Right cardiac atrium (tissue), 5 donors: ENCODE measurements at regions not wholly inside any gene's neighbourhood (a gene's known extent, or its start where the extent isn't known, plus 50 kb on each side); places are given as distances from the start of the nearest gene placed in this dataset.
A peak's percentile ranks its signal among the peaks of the same experiment; 100 is the strongest.

Source experiments
- ATAC-seq, 2 donors: fragments of 200-7000 bp; cut with Tn5 transposase; one replicate each; pipeline versions ENCODE4 v1.8.0 to v1.9.1; 2020; ENCODE audit warnings: moderate library complexity in 2 of 2, mild to moderate bottlenecking in 1 of 2
- DNase-seq, 3 donors: peaks; one replicate each; pipeline ENCODE4 v3.0.0-alpha.2; 2020
- H3K27ac ChIP-seq: one replicate; pipeline ENCODE4 v1.5.1; 2013; ENCODE audit warnings: mild to moderate bottlenecking, low read length, control low read depth, moderate library complexity
- H3K27me3 ChIP-seq: one replicate; pipeline ENCODE4 v1.6.1; 2013; ENCODE audit not compliant: control insufficient read depth, insufficient read depth
- H3K4me1 ChIP-seq: one replicate; pipeline ENCODE4 v1.6.1; 2013; ENCODE audit warnings: low read length; ENCODE audit not compliant: control insufficient read depth, insufficient read depth
- H3K4me3 ChIP-seq: one replicate; pipeline ENCODE4 v1.5.1; 2013; ENCODE audit warnings: low read length, control low read depth
- H3K9me3 ChIP-seq: one replicate; pipeline ENCODE4 v1.6.1; 2013; ENCODE audit warnings: low read length; ENCODE audit not compliant: control insufficient read depth
- WGBS: extraction: QIAGEN DNeasy Blood & Tissue Kit; methylation state at CpG from one replicate; pipeline ENCODE4 v1.1.7; 2013; 5-methylcytosine and 5-hydroxymethylcytosine counted together
- intact Hi-C, 4 donors: fragments of 100-400 bp; cut with DNase I; formaldehyde crosslinking; loops; one replicate each; pipeline versions ENCODE4 v1.11.0 to v1.14.0; 2022 to 2023
- donor health status: healthy with polysubstance abuse.
- donor health status: DM: no; HTN: yes; CAD: no.
- donor health status: DM: no; HTN: no; CAD: no.
- donor health status: DM: no; HTN: yes; CAD: no; lungs with severe emphysema.
- donor health status: DM: yes; HTN: yes; CAD: no.

DNA sequence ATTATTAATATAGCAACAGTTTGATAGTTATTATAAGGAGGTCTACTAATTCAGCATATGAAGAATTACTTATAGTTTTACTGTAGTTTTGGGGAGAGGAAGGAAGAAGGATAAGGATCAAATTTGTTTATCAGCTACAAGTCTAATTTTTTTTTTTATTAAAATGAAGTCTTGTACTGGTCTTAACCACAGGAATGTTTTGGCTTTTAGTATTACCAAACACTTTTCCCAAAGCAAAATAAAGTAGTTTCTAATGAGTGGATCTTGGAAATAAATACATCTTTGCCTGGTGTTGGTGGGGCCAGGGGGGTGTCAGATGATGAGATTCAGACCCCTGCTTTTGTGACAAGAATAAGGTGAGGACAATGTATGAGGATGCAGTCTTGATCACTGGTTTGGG, 57.2 kb upstream of the ZDHHC17 start:
- no peaks in the 10 kb centered on the region for H3K9me3 ChIP-seq
- H3K27ac ChIP-seq, result no peak overlapping the region
- no peaks in the 10 kb centered on the region for H3K4me1 ChIP-seq
- no peaks in the 10 kb centered on the region for H3K27me3 ChIP-seq
- intact Hi-C loops, result no loop called here
- no peak for ATAC-seq
- no peak overlapping the region for H3K4me3 ChIP-seq
- DNase-seq, result no peak

DNA sequence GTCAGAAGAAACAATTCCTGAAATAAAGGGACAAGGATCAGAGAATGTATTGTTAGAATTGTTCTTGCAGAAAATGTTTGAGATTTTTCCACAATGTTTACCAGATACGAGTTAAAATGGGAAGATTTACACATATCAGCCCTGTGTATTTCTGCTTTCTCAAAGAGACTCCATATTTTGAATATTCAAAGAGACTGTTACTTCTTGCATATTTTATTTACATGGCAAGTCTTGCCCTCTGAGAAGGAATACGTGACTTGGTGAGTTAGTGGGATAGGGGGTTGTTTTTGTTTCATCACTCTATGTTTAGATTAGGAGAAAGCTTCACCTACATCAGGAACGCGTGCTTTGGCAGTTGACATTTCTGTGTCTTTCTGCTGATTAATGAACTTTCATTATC, 56.1 kb upstream of the ZDHHC17 start:
- no peak overlapping the region for H3K4me3 ChIP-seq
- intact Hi-C loops, result no loop called here
- H3K4me1 ChIP-seq, result no peaks in the 10 kb centered on the region
- no peaks in the 10 kb centered on the region for H3K27me3 ChIP-seq
- ATAC-seq, result no peak
- H3K27ac ChIP-seq, result no peak overlapping the region
- no peaks in the 10 kb centered on the region for H3K9me3 ChIP-seq
- 84% methylated on average over 4 of the region's 4 CpGs for WGBS
- DNase-seq, result no peak

DNA sequence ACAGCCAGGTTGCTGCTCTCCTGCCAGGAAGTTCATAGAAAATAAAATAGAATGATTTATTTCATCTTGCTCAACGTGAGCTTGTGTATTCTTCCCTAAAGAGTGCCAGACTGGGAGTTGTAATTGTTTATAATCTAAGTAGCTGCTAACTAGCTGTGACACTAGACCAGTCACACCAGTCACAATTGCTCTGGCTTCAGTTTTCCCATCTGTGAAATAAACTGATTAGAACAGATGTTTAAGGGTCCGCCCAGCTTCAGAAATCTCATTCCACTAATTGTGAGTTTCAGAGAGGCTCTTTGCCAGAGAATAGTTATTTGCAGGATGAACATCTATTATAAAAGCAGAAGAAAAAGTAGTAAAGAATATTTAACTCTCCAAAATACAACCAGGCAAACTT, 55.6 kb upstream of the ZDHHC17 start:
- Histone ChIP-seq H3K27me3 (no peaks in the 10 kb centered on the region), H3K9me3 (no peaks in the 10 kb centered on the region), H3K27ac (no peak overlapping the region), H3K4me3 (no peak overlapping the region), H3K4me1 (no peaks in the 10 kb centered on the region)
- ATAC-seq (no peak), DNase-seq (no peak)
- WGBS, result 64% methylated on average over 2 of the region's 2 CpGs
- intact Hi-C loops, result no loop called here

DNA sequence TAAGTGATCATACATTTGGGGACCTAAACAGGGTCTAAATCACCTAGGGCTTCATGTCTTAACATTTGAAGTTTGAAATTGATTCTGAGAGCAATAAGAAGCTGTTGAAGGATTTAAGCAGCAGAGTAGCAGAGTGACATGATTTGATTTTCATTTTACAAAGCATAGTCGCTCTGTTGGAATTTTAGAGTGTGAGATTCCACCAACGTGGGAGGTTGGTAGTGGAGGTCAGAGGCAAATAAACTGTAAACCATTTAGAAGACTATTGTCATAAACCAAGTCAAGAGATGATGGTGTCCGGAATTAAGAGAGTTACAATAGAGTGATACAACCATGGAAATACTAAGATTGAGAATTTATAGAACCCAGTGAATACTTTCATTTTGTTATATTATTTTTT, 52.7 kb upstream of the ZDHHC17 start:
- intact Hi-C loops, result no loop called here
- WGBS, result 71% methylated on average over 3 of the region's 3 CpGs
- ATAC-seq, result no peak
- H3K27me3 ChIP-seq, result no peaks in the 10 kb centered on the region
- H3K4me1 ChIP-seq, result no peaks in the 10 kb centered on the region
- no peak overlapping the region for H3K27ac ChIP-seq
- no peaks in the 10 kb centered on the region for H3K9me3 ChIP-seq
- no peak for DNase-seq
- H3K4me3 ChIP-seq, result no peak overlapping the region

DNA sequence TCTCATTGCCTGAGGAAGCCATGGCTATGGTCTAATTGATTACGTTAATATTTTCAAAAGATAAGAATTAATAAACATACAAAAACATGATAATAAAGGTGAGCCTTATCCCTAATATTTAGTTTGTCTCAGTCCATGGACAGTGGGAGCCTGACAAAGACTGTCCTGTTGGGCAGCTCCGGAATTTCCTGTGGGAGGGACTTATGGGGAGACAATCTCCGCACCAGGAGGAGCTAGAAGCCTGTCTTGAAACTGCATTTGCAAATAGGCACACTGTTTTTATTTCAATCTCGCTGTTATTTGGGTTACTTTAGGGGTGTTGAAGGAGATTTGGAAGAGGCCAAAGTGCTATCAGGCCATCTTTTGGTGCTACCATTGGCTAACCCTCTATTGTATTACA, 50.8 kb upstream of the ZDHHC17 start:
- H3K27ac ChIP-seq, result no peak overlapping the region
- intact Hi-C loops, result no loop called here
- H3K4me1 ChIP-seq, result no peaks in the 10 kb centered on the region
- peak in 1 of 2 donors; percentile 52 for ATAC-seq
- no peak overlapping the region for H3K4me3 ChIP-seq
- WGBS, result 52% methylated on average over 4 of the region's 4 CpGs
- no peaks in the 10 kb centered on the region for H3K9me3 ChIP-seq
- no peak for DNase-seq
- no peaks in the 10 kb centered on the region for H3K27me3 ChIP-seq

DNA sequence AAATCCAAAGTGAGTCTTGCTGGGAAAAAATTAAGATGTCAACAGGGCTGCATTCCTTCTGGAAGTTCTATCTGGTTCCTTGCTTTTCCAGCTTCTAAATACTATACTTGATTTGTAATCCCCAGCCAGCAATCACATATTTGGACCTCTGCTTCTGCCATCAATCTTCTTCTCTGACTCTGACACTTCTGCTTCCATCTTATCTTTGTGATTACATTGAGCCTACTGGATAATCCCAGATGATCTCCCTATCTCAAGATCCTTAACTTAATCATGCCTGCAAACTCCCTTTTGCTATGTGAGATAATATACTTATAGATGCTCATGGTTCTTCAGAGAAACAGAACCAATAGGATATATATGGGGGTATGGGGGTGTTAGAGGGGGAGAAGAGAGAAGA, 49.9 kb upstream of the ZDHHC17 start:
- no peak overlapping the region for H3K4me3 ChIP-seq
- ATAC-seq, result no peak
- H3K4me1 ChIP-seq, result no peaks in the 10 kb centered on the region
- H3K27ac ChIP-seq, result no peak overlapping the region
- H3K27me3 ChIP-seq, result no peaks in the 10 kb centered on the region
- intact Hi-C loops, result no loop called here
- DNase-seq, result no peak
- no peaks in the 10 kb centered on the region for H3K9me3 ChIP-seq
